Epithelial cell of esophagus (primary cell): ENCODE measurements at regions not wholly inside any gene's neighbourhood (a gene's known extent, or its start where the extent isn't known, plus 50 kb on each side); places are given as distances from the start of the nearest gene placed in this dataset.
"Not testable (repeated sequence)": the region's sequence is repeated elsewhere in the genome, so short reads cannot be mapped to it uniquely, and the experiment has no call there.

Experiments used
- DNase-seq: peaks from one replicate; pipeline ENCODE4 v3.0.0; 2010; ENCODE audit warnings: low read depth
- H3K4me3 ChIP-seq: 2 replicates; pipeline ENCODE4 v1.5.1; 2011; ENCODE audit warnings: mild to moderate bottlenecking, low read length, control low read depth
- TF ChIP-seq, protein P1 (sequence below): IDR thresholded peaks from 2 replicates; pipeline ENCODE4 v1.5.1; 2011; ENCODE audit warnings: low read depth, mild to moderate bottlenecking, low read length, control low read depth, inconsistent platforms; ENCODE audit not compliant: insufficient read depth; ENCODE audit errors: missing control alignments

DNA sequence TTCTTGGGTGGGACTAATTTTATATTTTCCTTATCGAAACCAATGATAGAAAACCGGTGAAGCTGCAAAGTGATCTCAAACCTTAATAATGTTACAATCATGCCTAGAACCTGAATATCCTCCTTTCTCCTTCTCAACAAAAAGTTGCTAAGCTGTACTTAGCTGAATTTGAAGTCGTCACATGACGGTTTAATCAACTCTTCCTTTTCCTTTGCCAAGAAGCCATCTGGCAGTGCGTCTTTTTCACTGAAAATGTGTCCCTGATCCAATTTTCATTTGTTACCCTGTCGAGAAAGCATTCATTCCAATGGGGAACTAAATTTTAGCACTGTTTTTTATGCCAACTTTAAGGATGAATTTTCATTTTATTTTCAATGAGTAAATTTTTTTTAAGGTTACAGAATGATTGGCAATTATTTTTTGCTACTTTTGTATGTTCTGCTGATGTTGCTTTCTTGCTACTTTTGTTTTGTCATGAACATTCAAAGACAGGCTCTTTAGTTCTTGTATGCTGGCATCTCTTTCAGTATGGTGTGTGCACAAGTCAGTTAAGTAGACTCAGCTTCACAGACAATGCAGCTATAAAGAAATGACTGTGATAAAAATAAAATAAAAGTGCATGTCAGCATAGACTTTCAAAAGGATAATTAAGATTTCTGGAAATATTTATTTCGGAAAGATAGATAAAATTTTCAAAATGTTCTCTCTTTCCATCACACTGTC is 980.0 kb downstream of the DNAJB9 start:
- TF ChIP-seq, protein P1, sequence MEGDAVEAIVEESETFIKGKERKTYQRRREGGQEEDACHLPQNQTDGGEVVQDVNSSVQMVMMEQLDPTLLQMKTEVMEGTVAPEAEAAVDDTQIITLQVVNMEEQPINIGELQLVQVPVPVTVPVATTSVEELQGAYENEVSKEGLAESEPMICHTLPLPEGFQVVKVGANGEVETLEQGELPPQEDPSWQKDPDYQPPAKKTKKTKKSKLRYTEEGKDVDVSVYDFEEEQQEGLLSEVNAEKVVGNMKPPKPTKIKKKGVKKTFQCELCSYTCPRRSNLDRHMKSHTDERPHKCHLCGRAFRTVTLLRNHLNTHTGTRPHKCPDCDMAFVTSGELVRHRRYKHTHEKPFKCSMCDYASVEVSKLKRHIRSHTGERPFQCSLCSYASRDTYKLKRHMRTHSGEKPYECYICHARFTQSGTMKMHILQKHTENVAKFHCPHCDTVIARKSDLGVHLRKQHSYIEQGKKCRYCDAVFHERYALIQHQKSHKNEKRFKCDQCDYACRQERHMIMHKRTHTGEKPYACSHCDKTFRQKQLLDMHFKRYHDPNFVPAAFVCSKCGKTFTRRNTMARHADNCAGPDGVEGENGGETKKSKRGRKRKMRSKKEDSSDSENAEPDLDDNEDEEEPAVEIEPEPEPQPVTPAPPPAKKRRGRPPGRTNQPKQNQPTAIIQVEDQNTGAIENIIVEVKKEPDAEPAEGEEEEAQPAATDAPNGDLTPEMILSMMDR, result no peak
- no peak for DNase-seq
- H3K4me3 ChIP-seq, result no peak overlapping the region

GRCh38 chr7:109552017-109552416 is 982.3 kb downstream of the DNAJB9 start:
- TF ChIP-seq, protein P1, result no peak
- DNase-seq, result peak; percentile 1
- H3K4me3 ChIP-seq, result no peak overlapping the region

DNA sequence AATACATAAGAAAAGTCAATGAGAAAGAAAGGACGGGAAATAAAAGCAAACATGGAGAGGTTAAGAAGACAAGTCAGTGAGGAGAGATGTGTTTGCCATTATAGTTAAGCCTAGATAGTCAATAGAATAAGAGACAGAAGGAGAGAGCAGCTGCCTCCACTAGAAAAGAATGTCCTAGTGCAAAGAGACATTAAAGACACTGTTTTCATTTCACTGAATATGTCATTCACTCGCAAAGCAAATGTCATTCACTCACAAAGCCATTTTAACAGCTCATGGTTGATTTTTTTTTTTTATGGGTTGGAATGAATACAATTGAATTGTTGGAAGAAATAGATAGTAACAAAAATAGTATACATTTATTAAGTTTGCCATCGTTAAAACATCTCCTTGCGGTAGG is 1007.6 kb downstream of the DNAJB9 start:
- no peak for DNase-seq
- TF ChIP-seq, protein P1, result no peak
- no peak overlapping the region for H3K4me3 ChIP-seq

- DNase-seq, result no peak
- TF ChIP-seq, protein P1, result no peak
- no peak overlapping the region for H3K4me3 ChIP-seq
Observed at GRCh38 chr7:109579901-109580300, 1010.2 kb downstream of the DNAJB9 start.

- TF ChIP-seq, protein P1, result no peak
Observed at GRCh38 chr7:109582211-109582610, 1012.5 kb downstream of the DNAJB9 start.

DNA sequence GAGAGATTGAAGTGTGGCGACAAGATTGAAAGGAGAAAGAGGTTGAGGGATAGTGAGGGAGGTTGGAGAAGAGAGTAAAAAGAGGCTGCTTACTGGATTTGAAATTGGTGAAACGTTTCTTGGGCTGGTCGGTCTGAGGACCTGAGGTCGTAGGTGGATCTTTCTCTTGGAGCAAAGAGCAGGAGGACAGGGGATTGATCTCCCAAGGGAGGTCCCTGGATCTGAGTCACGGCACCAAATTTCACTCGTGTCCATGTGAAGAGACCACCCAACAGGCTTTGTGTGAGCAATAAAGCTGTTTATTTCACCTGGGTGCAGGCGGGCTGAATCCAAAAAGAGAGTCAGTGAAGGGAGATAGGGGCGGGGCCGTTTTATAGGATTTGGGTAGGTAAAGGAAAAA is 1027.3 kb downstream of the DNAJB9 start:
- H3K4me3 ChIP-seq, DNase-seq: not testable (repeated sequence)

More at GRCh38 chr7:109582211-109582610, 1012.5 kb downstream of the DNAJB9 start:
- H3K4me3 ChIP-seq, result no peak overlapping the region
- DNase-seq, result no peak

DNA sequence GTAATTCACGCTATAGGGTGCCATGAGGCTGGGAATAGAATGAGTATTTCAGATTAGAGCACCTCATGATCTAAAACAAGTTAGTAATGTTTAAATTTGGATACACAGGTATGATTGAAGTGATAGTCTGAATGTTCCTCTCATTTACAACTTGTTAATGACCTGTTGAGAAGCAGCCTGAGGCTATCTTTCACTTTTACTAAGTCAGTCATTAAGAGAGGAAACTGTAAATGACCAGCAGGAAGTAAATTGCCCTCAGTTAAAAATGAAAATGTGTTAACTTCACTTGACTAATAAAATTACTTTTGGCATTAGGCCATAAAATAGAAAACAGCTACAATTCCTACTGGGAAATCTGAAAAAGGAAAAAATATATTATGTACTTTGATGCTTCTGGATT is 1042.0 kb downstream of the DNAJB9 start:
- no peak for DNase-seq
- TF ChIP-seq, protein P1, result no peak
- H3K4me3 ChIP-seq, result no peak overlapping the region
